HG02642 (cell line): ENCODE measurements at regions not wholly inside any gene's neighbourhood (a gene's known extent, or its start where the extent isn't known, plus 50 kb on each side); places are given as distances from the start of the nearest gene placed in this dataset.
"Not testable (repeated sequence)": the region's sequence is repeated elsewhere in the genome, so short reads cannot be mapped to it uniquely, and the experiment has no call there.

Experiments
- ATAC-seq: cut with Tn5 transposase; IDR thresholded peaks from one replicate; pipeline ENCODE4 v1.9.1; 2021; ENCODE audit warnings: mild to moderate bottlenecking; ENCODE audit not compliant: unreplicated experiment, poor library complexity

DNA sequence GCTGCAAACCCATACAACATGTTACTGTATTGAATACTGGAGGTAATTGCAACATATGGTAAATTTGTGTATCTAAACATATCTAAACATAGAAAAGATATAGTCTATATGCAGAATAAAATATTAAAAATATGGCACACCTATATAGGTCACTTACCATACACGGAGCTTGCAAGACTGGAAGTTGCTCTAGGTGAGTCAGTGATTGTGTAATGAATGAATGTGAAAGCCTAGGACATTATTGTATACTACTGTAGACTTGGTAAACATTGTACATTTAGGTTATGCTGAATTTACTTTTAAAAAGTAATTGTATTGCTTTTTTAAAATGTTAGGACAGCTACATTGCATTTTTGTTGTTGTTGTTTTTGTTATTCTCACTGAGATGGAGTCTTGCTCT lies 968.8 kb downstream of the TLE1 start:
- no peak for ATAC-seq

DNA sequence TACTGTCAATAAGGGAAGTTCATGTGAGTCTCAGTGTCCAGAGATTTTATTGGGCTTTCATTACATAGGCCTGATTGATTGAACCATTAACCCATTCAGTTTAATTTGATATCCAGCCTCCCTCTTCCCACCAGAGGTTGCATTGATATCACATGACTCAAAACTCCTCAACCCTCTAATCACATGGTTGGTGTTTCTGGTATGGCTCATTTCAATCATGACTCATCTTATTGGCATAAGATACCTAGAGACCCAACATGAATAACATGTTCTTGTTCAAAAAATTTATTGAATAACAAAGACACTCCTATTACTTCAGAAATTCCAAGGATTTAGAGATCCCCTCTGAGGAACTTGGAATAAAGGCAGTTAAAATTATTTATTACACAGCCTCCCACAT lies 982.2 kb downstream of the TLE1 start:
- no peak for ATAC-seq

DNA sequence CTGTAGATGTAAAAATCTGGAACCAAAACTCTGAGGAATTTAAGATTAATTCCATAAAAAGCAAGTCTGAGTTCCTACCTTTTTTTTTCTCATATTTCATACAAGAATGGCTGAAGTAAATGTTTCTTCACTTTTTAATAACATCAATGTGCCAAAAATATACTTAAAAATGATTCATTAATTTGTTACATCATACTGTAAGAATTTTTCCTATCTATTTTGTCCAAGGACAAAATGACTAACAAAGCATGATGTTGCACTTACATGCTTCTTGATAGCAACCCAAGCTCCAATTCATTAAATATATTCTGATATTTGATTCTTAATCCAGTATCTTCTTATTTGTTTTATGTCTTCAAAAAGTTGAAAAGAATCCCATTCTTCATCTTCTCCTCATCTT lies 988.3 kb downstream of the TLE1 start:
- ATAC-seq: no peak

DNA sequence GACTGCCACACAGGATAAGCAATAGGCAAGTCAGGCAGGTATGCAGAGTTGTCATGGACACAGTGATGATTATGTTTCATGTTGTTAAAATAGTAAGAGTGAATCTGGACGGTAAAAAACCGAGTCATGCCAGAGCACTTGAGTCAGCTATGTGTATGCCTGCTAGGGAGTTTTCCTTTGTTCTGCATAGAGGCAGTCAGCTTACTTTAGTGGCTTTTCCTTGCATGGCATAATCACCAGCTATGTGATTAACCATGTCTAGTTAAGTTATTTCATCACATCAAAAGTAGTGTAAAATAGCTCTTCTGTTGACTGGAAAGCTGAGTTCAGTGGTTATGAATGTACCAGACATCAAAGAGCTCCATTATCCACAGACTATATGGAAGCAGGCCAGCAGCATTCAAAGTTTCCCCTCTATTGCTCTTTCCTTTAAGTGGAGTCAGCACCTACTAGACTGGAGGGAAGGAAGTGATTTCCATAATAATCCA lies 989.8 kb downstream of the TLE1 start:
- no peak for ATAC-seq

DNA sequence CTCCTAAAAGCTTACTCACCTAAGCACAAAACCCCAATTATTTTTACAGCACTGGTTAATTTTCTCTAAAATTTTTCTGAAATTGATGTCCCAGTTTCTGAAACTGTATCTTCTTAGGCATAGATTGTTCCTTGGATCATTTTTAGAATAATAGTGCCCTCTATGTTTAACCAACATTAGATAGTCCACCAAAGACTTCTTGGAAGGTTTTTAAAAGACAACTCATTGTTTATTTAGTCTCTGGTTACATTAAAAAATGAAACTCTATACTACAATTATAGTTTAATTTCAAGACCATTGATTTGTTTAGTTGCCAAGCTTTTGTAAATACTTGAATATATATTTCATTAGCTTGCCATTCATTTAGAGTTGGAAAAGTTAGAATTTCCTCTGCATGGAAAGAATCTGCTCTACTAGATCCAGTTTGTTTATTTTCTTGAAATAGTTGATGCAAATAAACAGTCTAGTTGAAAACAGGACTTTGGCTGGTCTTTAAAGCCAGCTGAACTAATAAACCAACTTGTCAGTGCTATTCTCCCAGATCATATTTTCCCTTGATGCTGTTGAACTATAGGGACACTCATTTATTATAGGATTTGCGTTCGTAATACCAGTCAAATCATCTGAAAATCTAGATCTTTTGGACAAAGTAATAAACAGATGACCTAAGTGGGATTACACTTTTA lies 990.5 kb downstream of the TLE1 start:
- ATAC-seq: no peak

DNA sequence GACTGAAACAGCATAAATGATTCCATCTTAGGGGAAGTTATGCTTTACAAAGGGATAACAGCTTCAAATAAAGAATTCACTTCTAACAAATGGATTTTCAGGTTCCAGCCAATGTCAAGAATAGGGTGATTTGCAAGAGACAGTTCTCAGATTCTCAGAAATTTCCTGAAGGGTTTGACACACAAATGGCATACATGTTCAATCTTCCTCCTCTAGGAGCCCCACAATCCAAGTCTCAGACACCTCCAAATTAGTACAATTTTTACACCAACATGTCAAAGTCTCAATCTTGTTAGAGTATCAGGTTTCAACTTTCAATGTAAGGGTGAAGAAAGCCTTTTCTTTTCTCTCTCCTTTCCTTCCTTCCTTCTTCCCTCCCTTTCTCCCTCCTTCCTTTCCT lies 996.6 kb downstream of the TLE1 start:
- no peak for ATAC-seq

DNA sequence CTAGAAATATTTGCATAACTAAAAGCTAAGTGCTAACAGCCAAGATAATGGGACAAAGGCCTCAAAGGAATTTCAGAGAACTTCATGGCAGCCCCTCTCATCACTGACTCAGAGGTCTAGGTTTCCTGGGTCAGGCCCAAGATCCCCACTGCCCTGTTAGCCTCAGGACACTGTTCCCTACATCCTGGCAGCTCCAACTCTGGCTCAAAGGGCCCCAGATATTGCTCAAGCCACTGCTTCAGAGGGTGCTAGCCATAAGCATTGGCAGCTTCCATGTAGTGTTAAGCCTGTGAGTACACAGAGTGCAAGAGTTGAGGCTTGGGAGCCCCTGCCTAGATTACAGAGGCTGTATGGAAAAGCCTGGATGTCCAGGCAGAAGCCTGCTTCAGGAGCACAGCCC lies 998.1 kb downstream of the TLE1 start:
- no peak for ATAC-seq

DNA sequence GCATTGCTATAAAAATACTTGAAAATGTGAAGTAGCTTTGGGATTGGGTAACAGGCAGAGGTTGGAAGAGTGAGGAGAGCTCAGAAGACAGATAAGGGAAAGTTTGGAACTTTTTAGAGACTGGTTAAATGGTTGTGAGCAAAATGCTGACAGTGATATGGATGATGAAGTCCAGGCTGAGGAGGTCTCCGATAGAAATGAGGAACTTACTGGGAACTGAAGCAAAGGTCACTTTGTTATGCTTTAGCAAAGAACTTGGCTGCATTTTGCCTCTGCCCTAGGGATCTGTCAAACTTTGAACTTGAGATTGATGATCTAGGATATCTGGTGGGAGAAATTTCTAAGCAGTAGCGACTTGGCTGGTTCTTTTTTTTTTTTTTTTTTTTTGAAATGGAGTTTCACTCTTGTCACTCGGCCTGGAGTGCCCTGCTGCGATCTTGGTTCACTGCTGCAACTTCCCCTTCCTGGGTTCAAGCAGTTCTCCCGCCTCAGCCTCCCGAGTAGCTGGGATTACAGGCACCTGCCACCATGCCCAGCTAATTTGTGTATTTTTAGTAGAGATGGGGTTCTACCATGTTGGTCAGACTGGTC lies 998.9 kb downstream of the TLE1 start:
- ATAC-seq: no peak

DNA sequence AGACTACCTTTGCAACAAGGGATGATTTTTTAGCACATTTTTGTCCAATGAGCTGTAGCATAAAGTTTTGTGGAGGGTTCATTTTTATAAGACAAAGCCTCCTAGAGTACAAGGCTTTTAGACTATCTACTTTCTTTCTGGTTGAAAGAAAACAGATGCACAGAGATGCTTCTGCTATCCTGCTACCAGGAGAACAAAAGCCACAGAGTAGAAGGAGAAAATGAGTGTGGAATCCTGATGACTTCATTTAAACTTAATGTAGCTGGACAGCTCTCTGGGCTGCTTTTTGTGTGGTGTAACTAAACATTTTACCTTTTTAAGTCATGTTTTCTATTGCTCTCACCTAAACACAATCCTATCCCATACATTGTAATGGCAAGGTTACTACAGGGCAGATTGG lies 1009.4 kb downstream of the TLE1 start:
- no peak for ATAC-seq

DNA sequence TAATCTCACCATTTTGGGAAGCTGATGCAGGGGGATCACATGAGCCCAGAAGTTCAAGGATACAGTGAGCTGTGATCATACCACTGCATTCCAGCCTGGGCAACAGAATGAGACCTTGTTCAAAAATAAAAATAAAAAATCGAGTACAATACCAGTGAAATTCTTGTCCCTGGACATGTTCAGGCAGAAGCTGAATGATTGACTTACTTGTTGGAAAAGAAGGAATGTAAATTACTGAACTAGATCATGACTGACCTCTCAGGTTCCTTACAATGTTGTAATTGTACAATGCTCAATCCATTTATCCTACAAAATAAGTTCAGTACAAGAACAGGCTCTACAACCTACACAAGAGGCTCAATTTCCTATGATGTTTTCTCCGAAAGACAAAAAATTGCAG lies 1010.4 kb downstream of the TLE1 start:
- ATAC-seq: no peak

DNA sequence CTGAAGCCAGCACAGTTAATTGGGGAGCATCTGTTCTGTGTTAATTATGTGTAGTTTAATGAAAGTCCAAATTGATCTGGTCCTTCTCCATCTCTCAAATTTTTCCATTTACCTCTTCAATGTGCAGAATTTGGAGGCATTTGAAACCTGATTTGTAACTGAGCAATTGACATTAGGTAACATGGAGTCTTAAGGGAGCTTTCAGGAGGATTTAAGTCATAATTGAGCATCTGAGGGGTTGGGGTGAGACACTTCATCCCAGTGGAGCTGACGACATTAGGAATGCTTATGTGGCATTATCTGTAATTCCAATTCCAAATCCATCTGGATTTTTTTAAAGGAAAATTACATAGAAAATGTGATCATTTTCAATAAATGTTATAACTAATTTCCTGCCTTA lies 1015.9 kb downstream of the TLE1 start:
- no peak for ATAC-seq

DNA sequence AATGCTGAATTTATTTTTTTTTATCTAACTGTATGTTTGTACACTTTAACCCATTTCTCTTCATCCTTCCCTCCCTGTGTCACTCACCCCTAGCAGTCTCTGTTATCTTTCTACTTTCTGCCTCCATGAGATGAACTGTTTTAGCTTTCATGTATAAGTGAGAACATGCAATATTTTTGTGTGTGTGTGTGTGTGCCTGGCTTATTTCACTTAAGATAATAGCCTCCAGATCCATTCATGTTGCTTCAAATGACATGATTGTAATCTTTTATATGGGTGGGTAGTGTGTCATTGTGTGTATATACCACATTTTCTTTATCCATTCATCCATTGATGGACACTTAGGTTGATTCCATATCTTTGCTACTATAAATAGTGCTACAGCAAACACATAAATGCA lies 1023.9 kb downstream of the TLE1 start:
- no peak for ATAC-seq

DNA sequence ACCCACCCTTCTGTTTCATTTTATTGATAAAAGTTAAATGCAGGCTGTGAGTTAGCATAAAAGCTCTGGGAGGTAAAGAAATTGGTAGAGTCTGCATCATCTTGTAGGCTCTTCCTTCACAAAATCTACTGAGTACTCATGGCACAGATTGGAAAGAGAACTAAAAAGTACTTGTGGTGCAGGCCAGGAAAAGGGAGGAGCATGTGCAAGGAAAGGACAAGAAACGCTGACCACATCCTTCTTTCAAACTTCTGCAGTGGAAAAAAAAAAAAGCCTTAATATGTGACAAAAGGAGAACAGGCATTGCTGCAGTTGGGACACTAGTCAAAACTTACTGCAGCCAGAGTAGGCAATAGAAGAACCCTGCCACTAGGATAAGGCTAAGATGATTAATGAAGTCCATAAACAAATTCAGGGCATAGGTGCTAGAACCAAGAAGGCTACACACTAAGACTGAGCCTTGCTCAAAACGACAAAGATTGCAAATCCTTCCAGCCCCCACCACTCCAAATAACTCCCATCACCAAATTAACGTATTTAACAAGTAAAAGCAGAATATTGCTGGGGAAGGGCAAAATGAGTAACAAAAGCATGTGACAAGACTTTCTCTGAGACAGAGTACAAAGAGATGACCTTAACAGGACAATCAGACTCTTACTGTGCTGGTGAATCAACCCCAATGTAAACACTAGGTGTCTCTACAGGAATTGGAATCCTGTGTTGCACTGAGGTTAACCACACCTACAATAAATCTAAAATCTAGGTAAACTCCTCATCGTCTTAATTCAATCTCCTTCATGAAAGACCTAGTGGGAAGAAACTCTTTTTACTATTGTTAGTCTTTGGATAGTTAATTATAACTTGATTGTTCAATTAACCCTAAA lies 1024.8 kb downstream of the TLE1 start:
- no peak for ATAC-seq

DNA sequence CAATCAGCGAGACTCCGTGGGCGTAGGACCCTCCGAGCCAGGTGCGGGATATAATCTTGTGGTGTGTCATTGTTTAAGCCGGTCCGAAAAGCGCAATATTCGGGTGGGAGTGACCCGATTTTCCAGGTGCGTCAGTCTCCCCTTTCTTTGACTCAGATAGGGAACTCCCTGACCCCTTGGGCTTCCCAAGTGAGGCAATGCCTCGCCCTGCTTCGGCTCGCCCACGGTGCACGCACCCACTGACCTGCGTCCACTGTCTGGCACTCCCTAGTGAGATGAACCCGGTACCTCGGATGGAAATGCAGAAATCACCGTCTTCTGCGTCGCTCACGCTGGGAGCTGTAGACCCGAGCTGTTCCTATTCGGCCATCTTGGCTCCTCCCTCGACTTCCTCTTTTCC lies 1029.6 kb downstream of the TLE1 start:
- ATAC-seq: not testable (repeated sequence)

DNA sequence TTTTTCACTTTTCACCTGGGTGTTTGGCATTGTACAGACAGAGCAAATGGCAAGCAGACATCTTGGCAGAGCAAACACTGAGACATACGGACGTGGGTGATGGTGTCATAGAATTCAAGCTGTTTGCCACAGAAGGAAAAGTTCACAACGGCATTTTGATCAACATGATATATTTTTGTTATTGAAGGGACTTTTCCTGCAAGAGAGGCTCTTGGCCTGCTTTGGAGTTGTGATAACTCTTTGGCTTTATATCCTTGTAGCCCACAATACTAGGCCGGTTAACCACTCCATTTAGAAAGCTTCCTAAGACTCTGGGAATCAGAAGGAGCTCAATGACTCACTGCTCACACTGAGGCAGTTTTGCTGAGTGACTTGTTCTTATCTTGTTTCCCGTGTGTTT lies 1038.3 kb downstream of the TLE1 start:
- no peak for ATAC-seq

DNA sequence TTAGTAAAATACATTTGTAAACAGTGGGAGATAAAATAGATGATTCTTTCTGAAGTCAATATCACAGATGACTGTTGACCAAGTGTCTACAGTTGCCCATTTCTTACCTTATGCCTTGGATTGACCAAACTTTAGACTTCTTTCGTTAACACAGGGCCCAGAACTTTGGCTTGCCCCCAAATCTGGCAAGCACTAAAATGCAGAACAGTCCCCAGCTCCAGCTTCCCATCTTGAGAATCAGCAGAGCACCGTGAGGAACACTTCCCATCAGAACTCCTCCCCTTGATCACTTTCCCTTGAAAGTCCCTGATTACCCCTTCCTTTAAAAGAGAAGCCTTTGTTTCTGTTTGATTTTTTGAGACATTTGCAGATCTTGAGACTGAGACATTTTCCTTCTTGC lies 1039.9 kb downstream of the TLE1 start:
- no peak for ATAC-seq

DNA sequence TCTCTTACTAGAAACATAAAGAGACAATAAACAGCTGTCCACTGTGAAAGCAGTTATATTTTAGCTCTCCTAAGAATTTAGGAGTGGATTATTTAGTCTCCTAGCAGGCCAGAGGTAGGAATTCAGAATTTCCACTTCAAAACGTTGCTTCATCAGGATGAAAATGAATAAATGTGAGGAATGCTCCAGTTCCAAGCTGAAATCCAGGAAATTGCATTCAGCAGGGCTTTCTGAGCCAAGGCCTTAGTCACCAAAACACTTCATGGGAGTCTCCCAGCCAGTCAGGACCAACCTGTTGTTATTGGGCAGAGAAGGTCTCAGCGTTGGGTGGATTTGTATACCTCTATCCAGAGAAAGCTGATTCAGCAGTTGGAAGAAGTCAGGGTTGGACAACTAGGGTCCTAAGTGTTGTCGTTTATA lies 1040.3 kb downstream of the TLE1 start:
- ATAC-seq: no peak

DNA sequence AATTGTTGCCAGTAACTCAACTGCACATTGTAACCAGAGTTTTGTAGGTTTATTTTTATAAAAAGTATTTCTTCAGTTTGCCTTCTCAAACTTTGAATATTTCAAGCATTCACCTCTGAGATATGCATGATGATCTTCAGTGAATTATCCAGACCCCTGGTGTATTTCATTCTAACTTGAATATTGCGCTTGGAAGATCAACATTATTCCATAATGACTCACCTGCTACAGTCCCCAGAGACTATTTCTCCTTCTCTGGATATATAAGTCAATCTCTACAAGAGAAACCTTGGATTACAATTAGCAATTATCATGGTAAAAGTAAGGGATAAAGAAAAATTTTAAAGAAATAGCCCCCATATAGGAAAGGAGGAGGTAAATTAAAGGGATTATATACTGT lies 1041.0 kb downstream of the TLE1 start:
- ATAC-seq: no peak

DNA sequence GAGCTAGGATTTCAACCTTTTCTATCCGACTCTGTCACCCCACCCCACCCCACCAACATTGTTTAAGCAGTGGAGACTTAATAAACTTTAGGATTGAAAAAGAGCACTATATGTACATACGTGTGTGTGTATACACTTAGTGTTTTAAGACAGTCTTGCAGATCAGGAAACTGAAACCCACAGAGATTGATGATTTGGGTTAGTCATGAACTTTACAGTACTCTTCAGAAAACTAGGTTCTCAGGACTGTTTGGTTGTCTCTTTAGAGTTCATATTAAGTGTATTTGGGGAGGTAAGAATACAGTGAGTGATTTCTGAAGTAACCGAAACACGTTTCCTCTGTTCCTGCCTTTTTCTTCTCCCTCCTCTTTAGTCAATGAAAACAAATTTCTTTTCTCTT lies 1043.1 kb downstream of the TLE1 start:
- ATAC-seq: no peak

DNA sequence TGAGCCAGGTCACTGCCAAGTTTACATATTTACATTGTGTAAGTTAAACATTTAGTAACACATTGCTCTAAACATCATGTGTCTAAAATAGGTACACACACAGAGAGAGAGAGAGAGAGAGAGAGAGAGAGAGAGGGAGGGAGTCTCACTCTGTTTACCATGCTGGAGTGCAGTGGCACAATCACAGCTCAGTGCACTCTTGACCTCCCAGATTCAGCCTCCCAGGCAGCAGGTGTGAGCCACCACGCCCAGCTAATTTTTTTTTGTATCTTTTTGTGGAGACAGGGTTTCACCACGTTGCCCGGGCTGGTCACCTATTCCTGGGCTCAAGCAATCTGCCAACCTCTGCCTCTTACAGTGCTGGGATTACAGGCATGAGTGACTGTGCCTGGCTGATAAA lies 1045.3 kb downstream of the TLE1 start:
- ATAC-seq: no peak

DNA sequence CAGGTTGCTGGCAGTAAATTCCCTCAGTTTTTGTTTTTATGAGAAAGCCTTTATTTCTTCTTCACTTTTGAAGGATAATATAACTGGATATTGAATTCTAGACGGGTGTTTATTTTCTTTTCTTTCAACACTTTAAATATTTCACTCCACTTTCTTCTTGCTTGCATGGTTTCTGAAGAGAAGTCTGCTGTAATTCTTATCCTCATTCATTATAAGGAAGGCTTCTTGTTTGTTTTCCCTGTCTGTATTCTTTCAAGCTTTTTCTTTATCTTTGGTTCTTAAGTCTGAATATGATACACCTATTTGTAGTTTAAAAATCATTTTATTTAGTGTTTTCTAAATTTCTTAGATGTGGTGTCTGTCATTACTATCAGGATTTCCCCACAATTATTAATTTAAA lies 1054.3 kb downstream of the TLE1 start:
- ATAC-seq: no peak
